Adrenal gland (tissue), 9 donors: ENCODE measurements at regions not wholly inside any gene's neighbourhood (a gene's known extent, or its start where the extent isn't known, plus 50 kb on each side); places are given as distances from the start of the nearest gene placed in this dataset.

Experiments
- DNase-seq, 7 donors: peaks; one replicate each; pipeline ENCODE4 v3.0.0-alpha.2; 2019 to 2020
- H3K27ac ChIP-seq, 5 donors: fragments of 200-600 bp; sonication (generic) in 4 of 5; 1 replicate in 3 of 5; 2 replicates in 2 of 5; pipeline versions ENCODE4 v1.5.1 to v1.8.0; 2016 to 2020; ENCODE audit warnings: mild to moderate bottlenecking in 1 of 5
- H3K27me3 ChIP-seq: fragments of 200-600 bp; 2 replicates; pipeline ENCODE4 v1.8.0; 2021
- H3K36me3 ChIP-seq, 2 donors: fragments of 200-600 bp; replicated peaks in 1 of 2; 1 replicate in 1 of 2; 2 replicates in 1 of 2; pipeline versions ENCODE4 v1.5.1 to v1.8.0; 2018 to 2022
- H3K4me1 ChIP-seq, 2 donors: fragments of 200-600 bp; replicated peaks in 1 of 2; 1 replicate in 1 of 2; 2 replicates in 1 of 2; pipeline versions ENCODE4 v1.5.1 to v1.8.0; 2018 to 2021
- H3K4me3 ChIP-seq, 4 donors: fragments of 200-600 bp; sonication (generic) in 3 of 4; one replicate each; pipeline ENCODE4 v1.5.1; 2016 to 2018
- H3K9me3 ChIP-seq, 3 donors: fragments of 200-600 bp; sonication (generic) in 1 of 3; replicated peaks in 1 of 3; 1 replicate in 2 of 3; 2 replicates in 1 of 3; pipeline versions ENCODE4 v1.5.1 to v1.8.0; 2016 to 2021
- POLR2A ChIP-seq, 2 donors: fragments of 450-650 bp; IDR thresholded peaks; one replicate each; pipeline ENCODE4 v1.6.1; 2017; ENCODE audit warnings: antibody characterized with exemption in 2 of 2, mild to moderate bottlenecking in 2 of 2, moderate library complexity in 1 of 2
- WGBS, 4 donors: extraction: QIAGEN DNeasy Blood & Tissue Kit in 2 of 4; methylation state at CpG; one replicate each; pipeline versions ENCODE4 v1.1.5 to v1.1.7; 2013 to 2017; 5-methylcytosine and 5-hydroxymethylcytosine counted together
- intact Hi-C, 2 donors: fragments of 100-400 bp; cut with DNase I; formaldehyde crosslinking; loops; one replicate each; pipeline versions ENCODE4 v1.14.1 to v1.15.0; 2022 to 2023
- TF ChIP-seq, protein P1 (sequence below), 6 experiments: fragments of 450-650 bp in 4 of 6; fragments of 200-600 bp in 2 of 6; sonication (generic) in 1 of 6; IDR thresholded peaks; 1 replicate in 5 of 6; 2 replicates in 1 of 6; pipeline versions ENCODE4 v1.5.1 to v1.8.0; 2016 to 2021; ENCODE audit warnings: antibody characterized with exemption in 6 of 6, mild to moderate bottlenecking in 2 of 6, moderate library complexity in 1 of 6
- donor health status: healthy with polysubstance abuse.
- donor health status: Bipolar disorder and iron deficiency.
- donor health status: DM: yes; HTN: yes; CAD: no.
- donor health status: DM: no; HTN: no; CAD: no.
- donor health status: DM: no; HTN: no; CAD: no.

GRCh38 chr6:18963439-18963838 lies 576.3 kb downstream of the RNF144B start:
- Histone ChIP-seq H3K4me3 (no peak overlapping the region), H3K27ac (no peak overlapping the region), H3K4me1 (no peaks in the 10 kb centered on the region), H3K9me3 (no peaks in the 10 kb centered on the region), H3K36me3 (no peaks in the 10 kb centered on the region), H3K27me3 (no peaks in the 10 kb centered on the region)
- no peak for DNase-seq
- 73 to 91% (median 81%) methylated on average over 2 to 3 of the region's 3 CpGs for WGBS, 4 donors
- TF ChIP-seq POLR2A (IDR thresholded peaks at IDR 0.05): no peak
- TF ChIP-seq, protein P1, sequence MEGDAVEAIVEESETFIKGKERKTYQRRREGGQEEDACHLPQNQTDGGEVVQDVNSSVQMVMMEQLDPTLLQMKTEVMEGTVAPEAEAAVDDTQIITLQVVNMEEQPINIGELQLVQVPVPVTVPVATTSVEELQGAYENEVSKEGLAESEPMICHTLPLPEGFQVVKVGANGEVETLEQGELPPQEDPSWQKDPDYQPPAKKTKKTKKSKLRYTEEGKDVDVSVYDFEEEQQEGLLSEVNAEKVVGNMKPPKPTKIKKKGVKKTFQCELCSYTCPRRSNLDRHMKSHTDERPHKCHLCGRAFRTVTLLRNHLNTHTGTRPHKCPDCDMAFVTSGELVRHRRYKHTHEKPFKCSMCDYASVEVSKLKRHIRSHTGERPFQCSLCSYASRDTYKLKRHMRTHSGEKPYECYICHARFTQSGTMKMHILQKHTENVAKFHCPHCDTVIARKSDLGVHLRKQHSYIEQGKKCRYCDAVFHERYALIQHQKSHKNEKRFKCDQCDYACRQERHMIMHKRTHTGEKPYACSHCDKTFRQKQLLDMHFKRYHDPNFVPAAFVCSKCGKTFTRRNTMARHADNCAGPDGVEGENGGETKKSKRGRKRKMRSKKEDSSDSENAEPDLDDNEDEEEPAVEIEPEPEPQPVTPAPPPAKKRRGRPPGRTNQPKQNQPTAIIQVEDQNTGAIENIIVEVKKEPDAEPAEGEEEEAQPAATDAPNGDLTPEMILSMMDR (IDR thresholded peaks at IDR 0.05): no peak
- intact Hi-C loops: no loop called here

GRCh38 chr6:18973251-18973650 lies 586.1 kb downstream of the RNF144B start:
- intact Hi-C loops: no loop called here
- TF ChIP-seq, protein P1 (IDR thresholded peaks at IDR 0.05): no peak
- no peak for TF ChIP-seq POLR2A (IDR thresholded peaks at IDR 0.05)
- Histone ChIP-seq H3K36me3 (no peaks in the 10 kb centered on the region), H3K4me3 (no peak overlapping the region), H3K4me1 (no peaks in the 10 kb centered on the region), H3K27ac (no peak overlapping the region), H3K9me3 (no peaks in the 10 kb centered on the region), H3K27me3 (no peaks in the 10 kb centered on the region)
- WGBS, 4 donors: 50 to 57% (median 52%) methylated on average over 3 of the region's 3 CpGs
- DNase-seq: no peak

GRCh38 chr6:18976091-18976490 lies 588.9 kb downstream of the RNF144B start:
- no peaks in the 10 kb centered on the region for H3K9me3 ChIP-seq
- H3K27me3 ChIP-seq: no peaks in the 10 kb centered on the region
- H3K27ac ChIP-seq: no peak overlapping the region
- H3K4me3 ChIP-seq: no peak overlapping the region
- WGBS, 4 donors: 85 to 95% (median 89%) methylated on average over 2 of the region's 2 CpGs
- intact Hi-C loops: no loop called here
- no peak for DNase-seq
- no peak for TF ChIP-seq POLR2A (IDR thresholded peaks at IDR 0.05)
- TF ChIP-seq, protein P1 (IDR thresholded peaks at IDR 0.05): no peak
- no peaks in the 10 kb centered on the region for H3K4me1 ChIP-seq
- H3K36me3 ChIP-seq: no peaks in the 10 kb centered on the region

DNA sequence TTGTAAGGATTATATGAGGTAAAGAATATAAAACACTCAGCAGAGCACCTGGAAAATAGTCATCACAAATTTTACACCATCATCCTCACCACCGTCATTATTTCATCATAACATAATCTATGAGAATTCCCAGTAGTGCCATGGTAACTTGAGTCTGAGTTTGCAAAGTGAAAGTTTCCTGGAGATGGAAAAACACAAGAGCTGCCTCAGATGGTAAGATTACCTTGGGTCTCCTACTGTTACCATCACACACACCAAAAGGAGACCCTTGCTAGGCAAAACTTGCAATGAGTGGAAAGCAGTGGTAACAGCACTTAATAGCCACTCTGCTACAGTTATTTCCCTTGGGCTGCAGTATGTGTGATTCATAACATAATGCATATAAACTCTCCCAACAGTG lies 589.8 kb downstream of the RNF144B start:
- H3K27me3 ChIP-seq: no peaks in the 10 kb centered on the region
- no peaks in the 10 kb centered on the region for H3K9me3 ChIP-seq
- intact Hi-C loops: no loop called here
- H3K4me3 ChIP-seq: no peak overlapping the region
- H3K4me1 ChIP-seq: no peaks in the 10 kb centered on the region
- no peak overlapping the region for H3K27ac ChIP-seq
- no peaks in the 10 kb centered on the region for H3K36me3 ChIP-seq
- 70 to 74% (median 72%) methylated on average over 1 of the region's 1 CpG for WGBS, 4 donors
- TF ChIP-seq, protein P1 (IDR thresholded peaks at IDR 0.05): no peak
- TF ChIP-seq POLR2A (IDR thresholded peaks at IDR 0.05): no peak
- no peak for DNase-seq
